Spinal cord (tissue), 9 donors: ENCODE measurements at regions not wholly inside any gene's neighbourhood (a gene's known extent, or its start where the extent isn't known, plus 50 kb on each side); places are given as distances from the start of the nearest gene placed in this dataset.
"Not testable (repeated sequence)": the region's sequence is repeated elsewhere in the genome, so short reads cannot be mapped to it uniquely, and the experiment has no call there.

Experiments
- DNase-seq, 6 donors: peaks; one replicate each; pipeline versions ENCODE4 v3.0.0 to v3.0.0-alpha.2; 2013 to 2015; ENCODE audit warnings: low spot score in 6 of 6, low read depth in 4 of 6
- H3K27ac ChIP-seq: one replicate; pipeline ENCODE4 v1.5.1; 2013; ENCODE audit warnings: low read depth, low read length, control low read depth
- H3K27me3 ChIP-seq: one replicate; pipeline ENCODE4 v1.6.1; 2013; ENCODE audit warnings: low read length; ENCODE audit not compliant: control insufficient read depth, insufficient read depth
- H3K36me3 ChIP-seq: one replicate; pipeline ENCODE4 v1.6.1; 2013; ENCODE audit warnings: low read length; ENCODE audit not compliant: control insufficient read depth, insufficient read depth
- H3K4me1 ChIP-seq: one replicate; pipeline ENCODE4 v1.6.1; 2013; ENCODE audit warnings: low read length; ENCODE audit not compliant: control insufficient read depth, insufficient read depth
- H3K4me3 ChIP-seq: one replicate; pipeline ENCODE4 v1.5.1; 2013; ENCODE audit warnings: low read depth, low read length, control low read depth
- H3K9me3 ChIP-seq: one replicate; pipeline ENCODE4 v1.6.1; 2013; ENCODE audit warnings: low read length; ENCODE audit not compliant: control insufficient read depth, insufficient read depth
- WGBS: methylation state at CpG from one replicate; pipeline ENCODE4 v1.1.5; 2013; ENCODE audit warnings: missing lambda C conversion rate; ENCODE audit not compliant: insufficient coverage; 5-methylcytosine and 5-hydroxymethylcytosine counted together
- donor health status: healthy.

- no peaks in the 10 kb centered on the region for H3K36me3 ChIP-seq
- H3K27me3 ChIP-seq = no peaks in the 10 kb centered on the region
- no peaks in the 10 kb centered on the region for H3K4me1 ChIP-seq
- H3K9me3 ChIP-seq = no peaks in the 10 kb centered on the region
- no peak overlapping the region for H3K4me3 ChIP-seq
- DNase-seq = peak in 1 of 6 donors; percentile 73
- H3K27ac ChIP-seq = no peak overlapping the region
- WGBS = no CpG with 5 or more reads among the region's 2 CpGs
Observed at GRCh38 chr2:190584980-190585661, 50.6 kb upstream of the NEMP2 start.

- Histone ChIP-seq H3K4me1 (no peaks in the 10 kb centered on the region), H3K4me3 (no peak overlapping the region), H3K9me3 (no peaks in the 10 kb centered on the region), H3K36me3 (no peaks in the 10 kb centered on the region), H3K27ac (no peak overlapping the region), H3K27me3 (no peaks in the 10 kb centered on the region)
- DNase-seq = no peak
- WGBS = 83% methylated on average over 2 of the region's 4 CpGs
Observed at GRCh38 chr2:190587106-190587505, 52.6 kb upstream of the NEMP2 start.

GRCh38 chr2:190589008-190589407, 54.5 kb upstream of the NEMP2 start:
- Histone ChIP-seq H3K4me3 (no peak overlapping the region), H3K36me3 (no peaks in the 10 kb centered on the region), H3K4me1 (no peaks in the 10 kb centered on the region), H3K27me3 (no peaks in the 10 kb centered on the region), H3K9me3 (no peaks in the 10 kb centered on the region), H3K27ac (no peak overlapping the region)
- WGBS = no CpG with 5 or more reads among the region's 1 CpG
- DNase-seq = no peak

GRCh38 chr2:190591437-190591836, 56.9 kb upstream of the NEMP2 start:
- no CpG with 5 or more reads among the region's 3 CpGs for WGBS

GRCh38 chr2:190592831-190593230, 56.1 kb upstream of the NAB1 start:
- Histone ChIP-seq H3K27ac (no peak overlapping the region), H3K4me3 (no peak overlapping the region), H3K9me3 (no peaks in the 10 kb centered on the region), H3K27me3 (no peaks in the 10 kb centered on the region), H3K4me1 (no peaks in the 10 kb centered on the region), H3K36me3 (no peaks in the 10 kb centered on the region)
- no peak for DNase-seq
- whole genome bisulfite sequencing = no CpG with 5 or more reads among the region's 3 CpGs

More at GRCh38 chr2:190591437-190591836, 56.9 kb upstream of the NEMP2 start:
- Histone ChIP-seq H3K9me3 (no peaks in the 10 kb centered on the region), H3K27ac (no peak overlapping the region), H3K4me3 (no peak overlapping the region), H3K27me3 (no peaks in the 10 kb centered on the region), H3K36me3 (no peaks in the 10 kb centered on the region), H3K4me1 (no peaks in the 10 kb centered on the region)
- DNase-seq = no peak

- H3K4me3 ChIP-seq, H3K27ac ChIP-seq, H3K36me3 ChIP-seq, H3K27me3 ChIP-seq, DNase-seq, H3K4me1 ChIP-seq, H3K9me3 ChIP-seq: not testable (repeated sequence)
- 100% methylated on average over 1 of the region's 1 CpG for WGBS
Observed at GRCh38 chr2:190595879-190596278, 53.0 kb upstream of the NAB1 start.

- no peak for DNase-seq
- no peaks in the 10 kb centered on the region for H3K9me3 ChIP-seq
- no peaks in the 10 kb centered on the region for H3K36me3 ChIP-seq
- no peak overlapping the region for H3K27ac ChIP-seq
- no peak overlapping the region for H3K4me3 ChIP-seq
- WGBS = no CpG with 5 or more reads among the region's 4 CpGs
- H3K4me1 ChIP-seq = no peaks in the 10 kb centered on the region
- no peaks in the 10 kb centered on the region for H3K27me3 ChIP-seq
Observed at GRCh38 chr2:190596993-190597392, 51.9 kb upstream of the NAB1 start.

GRCh38 chr2:190598621-190599020, 50.3 kb upstream of the NAB1 start:
- Histone ChIP-seq H3K4me1 (no peaks in the 10 kb centered on the region), H3K4me3 (no peak overlapping the region), H3K27me3 (no peaks in the 10 kb centered on the region), H3K9me3 (no peaks in the 10 kb centered on the region), H3K36me3 (no peaks in the 10 kb centered on the region), H3K27ac (no peak overlapping the region)
- WGBS = no CpG with 5 or more reads among the region's 2 CpGs
- DNase-seq = no peak

- no peak for DNase-seq
- H3K4me3 ChIP-seq = no peak overlapping the region
- no peaks in the 10 kb centered on the region for H3K9me3 ChIP-seq
- no peak overlapping the region for H3K27ac ChIP-seq
- H3K4me1 ChIP-seq = no peaks in the 10 kb centered on the region
- H3K27me3 ChIP-seq = no peaks in the 10 kb centered on the region
- no CpG with 5 or more reads among the region's 1 CpG for WGBS
- no peaks in the 10 kb centered on the region for H3K36me3 ChIP-seq
Observed at GRCh38 chr2:190599073-190599472, 49.8 kb upstream of the NAB1 start.
